HG03460 (cell line): ENCODE measurements at regions not wholly inside any gene's neighbourhood (a gene's known extent, or its start where the extent isn't known, plus 50 kb on each side); places are given as distances from the start of the nearest gene placed in this dataset.
"Not testable (repeated sequence)": the region's sequence is repeated elsewhere in the genome, so short reads cannot be mapped to it uniquely, and the experiment has no call there.

ENCODE experiments used
- ATAC-seq: cut with Tn5 transposase; IDR thresholded peaks from one replicate; pipeline ENCODE4 v1.9.1; 2021; ENCODE audit not compliant: unreplicated experiment

- no peak for ATAC-seq
Measured at GRCh38 chr3:94472511-94472910, 409.6 kb downstream of the NSUN3 start.

DNA sequence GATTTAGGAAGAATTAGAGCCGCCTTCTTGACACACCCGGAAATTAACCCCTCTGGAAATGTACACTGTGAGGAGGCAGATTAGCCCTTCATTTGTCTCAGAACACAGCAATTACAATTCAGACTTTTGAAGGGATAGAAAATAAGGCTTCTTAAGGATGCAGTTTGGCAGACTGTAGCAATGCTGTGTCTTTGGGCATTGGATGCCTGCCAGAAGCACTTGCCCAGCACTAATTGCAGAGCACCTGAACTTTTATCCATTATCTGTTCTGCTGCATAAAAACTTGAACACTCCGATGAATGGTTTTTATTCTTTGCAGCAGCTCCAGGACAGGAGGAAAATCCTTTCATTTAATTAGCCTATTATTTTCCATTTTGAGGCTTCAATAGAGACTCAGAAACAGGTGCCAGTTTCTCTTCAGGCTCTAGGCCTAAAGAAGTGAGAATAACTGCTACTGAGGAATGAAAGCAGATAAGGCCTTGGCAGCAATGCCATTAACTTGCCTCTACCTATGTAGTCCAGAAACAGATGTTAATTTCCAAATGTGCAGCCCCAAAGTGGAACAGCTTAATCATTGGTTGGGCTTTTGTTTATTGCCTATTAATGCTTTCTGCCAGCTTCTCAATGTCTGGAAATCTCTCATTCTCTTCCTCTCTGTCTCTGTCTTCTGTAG is 418.5 kb downstream of the NSUN3 start:
- ATAC-seq: no peak

- no peak for ATAC-seq
Measured at GRCh38 chr3:94482686-94483085, 419.8 kb downstream of the NSUN3 start.

DNA sequence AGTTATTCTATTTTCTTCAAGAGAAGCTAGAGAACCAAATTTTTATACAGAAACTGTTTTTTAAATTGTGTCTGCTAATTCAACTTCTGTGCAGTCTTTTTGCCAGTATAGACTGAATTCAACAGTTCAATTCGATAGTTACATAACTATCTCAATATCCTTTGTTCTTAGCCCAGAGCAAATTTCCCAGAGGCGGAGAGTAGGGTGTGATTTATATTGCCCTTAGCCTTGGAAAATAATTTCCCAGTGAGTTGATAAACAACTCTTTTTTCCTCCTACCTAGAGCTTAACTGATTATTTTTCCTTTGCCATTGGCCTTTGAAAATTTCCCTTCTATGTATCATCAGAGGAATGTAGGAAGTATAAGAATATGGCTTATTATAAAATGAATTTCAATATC is 420.5 kb downstream of the NSUN3 start:
- no peak for ATAC-seq

GRCh38 chr3:94494992-94495391 is 432.1 kb downstream of the NSUN3 start:
- no peak for ATAC-seq

DNA sequence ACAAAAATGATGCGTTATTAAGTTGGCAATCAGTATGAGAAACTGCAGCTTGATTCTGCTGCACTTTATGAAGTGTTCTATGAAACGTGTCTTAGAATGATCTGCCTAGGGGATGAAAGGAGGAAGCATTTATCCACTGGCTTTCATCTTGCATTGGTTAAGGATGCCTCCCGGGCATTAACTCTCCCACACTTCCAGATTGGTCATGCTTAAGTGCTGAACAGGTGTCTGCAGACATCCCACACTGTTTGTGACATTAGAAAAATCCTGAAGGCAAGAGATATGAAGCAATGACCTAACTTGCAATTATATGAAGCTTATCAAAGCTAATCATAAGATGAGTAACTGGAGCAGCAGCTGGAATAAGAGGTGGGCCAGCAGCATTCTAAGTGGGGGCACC is 437.3 kb downstream of the NSUN3 start:
- ATAC-seq: no peak

DNA sequence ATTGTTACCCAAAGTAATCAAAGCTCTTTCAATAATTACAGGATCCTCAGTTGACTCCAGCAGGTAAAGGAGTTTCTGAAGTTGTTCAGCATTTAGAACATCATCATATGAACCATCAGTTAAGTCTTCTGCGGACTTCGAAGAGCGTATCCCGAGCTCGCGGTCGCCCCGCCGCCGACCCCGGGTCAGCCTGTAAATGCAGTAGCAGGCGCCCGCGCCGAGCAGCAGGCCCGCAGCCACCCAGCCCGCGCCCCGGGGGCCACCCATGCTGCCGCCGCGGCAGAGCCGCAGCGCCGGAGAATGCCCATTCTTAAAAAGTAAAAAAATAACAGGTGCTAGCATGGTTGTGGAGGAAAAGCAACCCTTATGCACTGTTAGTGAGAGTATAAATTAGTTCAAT is 444.5 kb downstream of the NSUN3 start:
- ATAC-seq: not testable (repeated sequence)

- no peak for ATAC-seq
Measured at GRCh38 chr3:94512876-94513275, 450.0 kb downstream of the NSUN3 start.

- ATAC-seq: no peak
Measured at GRCh38 chr3:94513600-94513999, 450.7 kb downstream of the NSUN3 start.

DNA sequence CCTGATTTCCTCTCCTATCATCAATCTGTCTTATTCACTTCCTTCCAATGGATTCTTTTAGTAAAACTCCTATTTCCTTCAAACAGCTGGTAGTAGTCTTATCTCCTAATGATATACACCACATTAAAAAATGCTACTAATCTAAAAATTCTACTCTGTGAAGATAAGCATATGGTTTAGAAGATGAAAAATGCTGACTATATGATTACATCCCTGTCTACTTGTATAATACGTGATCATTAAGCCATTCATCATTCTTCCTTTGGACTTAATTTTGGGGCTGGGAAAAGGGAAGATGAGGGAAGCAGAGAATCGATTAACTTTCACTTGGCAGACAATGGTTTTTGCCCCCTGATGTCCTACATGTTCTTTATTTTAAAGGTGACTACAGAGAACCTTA is 453.1 kb downstream of the NSUN3 start:
- no peak for ATAC-seq

DNA sequence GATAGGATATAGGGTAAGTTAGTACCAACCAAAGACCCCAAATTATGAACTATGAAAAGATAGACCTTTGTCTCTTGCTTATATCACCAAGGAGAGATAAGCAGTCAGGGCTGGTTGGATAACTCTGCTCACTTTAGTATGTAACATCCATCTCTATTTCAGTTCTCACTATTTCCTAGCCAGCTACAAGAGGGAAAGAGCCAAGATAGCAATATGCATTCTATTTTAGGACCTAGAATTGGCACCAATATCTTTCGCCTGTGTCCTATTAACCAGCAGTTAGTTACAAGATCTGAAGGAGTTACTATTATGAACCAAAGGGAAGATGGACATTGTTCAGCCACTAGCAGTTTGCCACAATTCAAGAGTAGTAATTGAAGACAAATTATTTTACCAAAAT is 457.5 kb downstream of the NSUN3 start:
- ATAC-seq: no peak

DNA sequence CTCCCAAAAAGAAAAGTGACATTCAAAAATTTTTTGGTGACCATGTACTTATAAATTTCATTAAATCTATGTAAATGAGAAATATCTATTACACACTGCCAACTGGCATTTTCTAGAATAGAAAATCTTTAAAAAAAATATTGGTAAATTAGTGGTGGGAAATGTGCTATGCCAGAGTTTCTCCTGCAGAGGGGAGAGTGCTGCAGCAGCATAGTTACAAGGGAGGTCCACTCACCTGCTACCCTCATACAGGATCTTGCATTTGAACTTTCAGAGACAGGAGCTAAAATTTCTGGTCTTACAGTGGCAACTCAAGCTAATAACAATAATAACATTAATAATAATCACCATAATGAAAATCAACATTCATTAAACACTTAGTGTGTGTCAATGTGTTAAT is 459.6 kb downstream of the NSUN3 start:
- no peak for ATAC-seq

GRCh38 chr3:94524102-94524919 is 461.4 kb downstream of the NSUN3 start:
- no peak for ATAC-seq

GRCh38 chr3:94525043-94525442 is 462.2 kb downstream of the NSUN3 start:
- ATAC-seq: no peak

DNA sequence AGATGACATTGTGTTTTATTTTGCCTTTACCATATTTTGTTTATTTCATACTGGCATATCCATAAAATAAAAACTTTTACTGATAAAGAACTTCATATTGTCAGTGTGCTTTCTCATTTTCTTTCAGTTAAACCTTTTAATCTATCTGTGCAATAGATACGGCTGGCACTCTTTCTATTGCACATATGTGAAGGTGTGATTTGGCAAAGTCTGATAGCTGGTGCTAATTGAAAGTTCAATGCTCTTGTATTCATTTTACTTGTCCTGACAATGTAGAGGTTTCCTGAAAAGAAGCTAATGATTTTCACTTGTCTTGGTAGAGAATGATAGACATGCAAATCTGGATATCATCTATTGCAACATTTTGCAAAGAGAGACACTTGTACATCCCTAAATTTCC is 467.0 kb downstream of the NSUN3 start:
- no peak for ATAC-seq

DNA sequence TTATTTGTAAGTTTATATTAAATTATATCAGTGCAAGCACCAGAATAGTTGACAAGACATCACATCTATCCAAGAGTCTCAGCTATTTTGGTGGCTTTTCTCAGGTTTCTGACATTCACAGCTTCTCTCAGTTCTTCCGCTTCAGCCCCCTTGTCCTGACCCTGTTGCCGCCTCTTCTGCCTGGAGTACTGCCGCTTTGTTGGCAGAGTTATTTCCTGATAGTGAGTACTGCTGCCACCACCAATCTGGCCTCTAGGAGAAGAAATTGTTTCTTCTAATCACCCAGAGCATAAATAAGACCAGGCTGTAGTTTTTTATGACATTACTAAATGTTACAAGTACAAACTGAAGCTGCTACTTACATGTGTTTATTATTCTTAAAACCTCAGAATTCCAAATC is 470.1 kb downstream of the NSUN3 start:
- ATAC-seq: no peak

DNA sequence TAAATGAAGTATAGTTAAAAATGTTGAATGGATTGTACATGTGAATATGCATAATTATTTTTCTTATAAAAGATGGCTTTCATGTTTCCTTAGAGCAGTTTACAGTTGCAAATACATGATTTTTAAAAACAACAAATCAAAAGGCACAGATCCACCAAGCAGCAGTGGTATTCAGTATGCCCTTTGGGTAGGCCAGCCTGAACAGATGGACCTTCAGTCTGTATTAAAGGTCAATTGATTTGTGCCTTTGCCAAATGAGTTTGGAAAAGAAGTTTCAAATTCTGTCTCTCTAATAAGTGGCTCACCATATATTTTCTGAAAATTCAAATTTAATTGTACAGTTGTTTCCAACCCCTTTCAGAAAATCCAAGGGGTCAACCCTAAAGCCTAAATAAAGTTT is 477.1 kb downstream of the NSUN3 start:
- no peak for ATAC-seq

GRCh38 chr3:94543161-94543560 is 480.3 kb downstream of the NSUN3 start:
- ATAC-seq: no peak

GRCh38 chr3:94544131-94544789 is 481.4 kb downstream of the NSUN3 start:
- ATAC-seq: no peak

GRCh38 chr3:94548581-94549316 is 485.9 kb downstream of the NSUN3 start:
- ATAC-seq: no peak

DNA sequence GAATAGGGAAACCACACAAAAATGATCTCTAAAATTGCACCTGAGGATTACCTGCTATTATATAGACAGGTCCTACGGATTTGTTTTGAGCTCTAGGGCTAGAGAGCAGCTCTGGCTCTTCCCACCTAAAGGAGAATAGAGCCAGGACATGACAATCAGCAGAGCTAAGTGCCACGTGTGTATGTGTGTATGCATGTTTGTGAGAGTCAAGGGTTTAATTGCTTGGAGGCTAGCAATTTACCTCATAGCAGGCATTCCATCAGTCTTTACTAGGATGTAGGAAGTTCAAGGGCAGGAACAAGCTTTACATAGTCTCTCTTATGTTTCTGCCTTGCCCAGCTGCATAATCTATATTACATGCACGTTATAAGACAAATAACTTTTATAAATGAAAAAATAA is 498.2 kb downstream of the NSUN3 start:
- ATAC-seq: no peak
